ENCODE measurements at regions not wholly inside any gene's neighbourhood (a gene's known extent, or its start where the extent isn't known, plus 50 kb on each side); places are given as distances from the start of the nearest gene placed in this dataset.

DNA sequence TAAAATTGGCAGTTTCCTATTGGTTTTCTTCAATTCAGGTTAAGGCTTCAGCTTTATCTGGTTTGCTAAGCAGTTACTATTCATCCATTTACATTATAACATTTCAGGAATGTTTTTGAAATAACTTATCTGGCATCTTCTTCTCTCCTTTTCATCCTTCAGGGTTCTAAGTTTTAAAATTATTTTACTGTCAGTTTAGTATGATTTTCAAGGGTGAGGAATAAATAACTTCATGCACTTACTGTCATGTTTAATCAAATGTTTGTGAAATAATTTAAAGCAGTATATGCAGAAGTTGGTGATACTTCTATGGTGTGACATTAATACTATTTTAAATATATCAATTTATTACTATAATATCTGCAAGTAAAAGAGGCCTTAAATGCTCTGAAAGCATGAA is 338.1 kb upstream of the MMS22L start:
- no peak for DNase-seq

DNA sequence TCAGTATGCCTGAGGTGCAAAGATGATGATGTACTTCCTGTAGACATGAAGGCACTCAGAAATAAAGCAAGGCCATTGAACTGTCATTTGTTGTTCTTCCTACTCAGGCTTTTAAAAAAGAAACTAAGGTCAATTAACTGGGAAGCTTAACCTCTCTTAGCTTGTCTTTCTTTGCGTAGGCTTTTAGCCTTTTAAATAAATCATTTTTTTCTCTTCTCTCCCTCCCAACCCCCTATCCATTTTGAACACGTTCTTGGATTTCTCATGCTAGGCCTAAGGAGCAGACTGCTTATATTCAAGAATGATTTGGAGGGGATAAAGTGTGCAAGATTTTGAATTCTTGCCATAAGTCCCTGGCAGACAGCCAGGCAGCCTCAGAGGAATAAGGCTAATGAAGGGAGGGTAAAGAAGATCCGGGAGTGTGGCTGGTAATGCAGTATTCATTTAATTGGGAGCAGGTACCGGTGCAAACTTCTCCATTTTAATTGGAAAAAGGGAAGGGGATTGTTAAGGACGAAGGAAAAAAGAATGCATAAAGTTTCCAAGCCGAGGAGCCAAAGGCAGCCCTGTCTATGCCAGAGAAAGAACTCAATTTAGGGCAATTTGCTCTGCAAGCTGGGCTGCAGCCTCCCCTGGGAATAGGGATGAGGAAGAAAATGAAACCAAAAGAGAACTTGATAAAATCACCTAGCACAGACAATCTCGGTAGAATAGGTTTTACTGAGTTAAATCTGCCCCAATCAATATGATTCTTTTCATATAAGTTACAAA is 343.8 kb upstream of the MMS22L start:
- DNase-seq: peak; percentile 58

DNA sequence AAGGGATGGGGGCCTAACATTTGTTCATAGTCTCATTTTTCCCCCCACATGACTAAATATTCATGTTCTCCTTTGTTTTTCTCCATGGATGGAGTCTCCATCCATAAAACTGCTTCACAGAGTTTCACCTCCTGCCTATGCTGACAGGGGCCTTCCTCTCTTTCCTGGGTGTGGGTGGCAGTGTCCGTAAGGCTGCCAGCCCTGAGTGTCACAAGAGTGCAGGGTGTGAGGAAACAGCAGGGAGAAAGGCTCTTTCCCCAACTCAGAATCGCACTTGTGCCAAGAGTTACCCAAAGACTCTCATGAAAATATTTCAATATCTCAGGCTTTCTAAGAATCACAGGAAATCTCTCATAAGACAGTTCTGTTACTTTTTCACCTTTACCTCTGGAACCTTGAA is 346.2 kb upstream of the MMS22L start:
- no peak for DNase-seq

DNA sequence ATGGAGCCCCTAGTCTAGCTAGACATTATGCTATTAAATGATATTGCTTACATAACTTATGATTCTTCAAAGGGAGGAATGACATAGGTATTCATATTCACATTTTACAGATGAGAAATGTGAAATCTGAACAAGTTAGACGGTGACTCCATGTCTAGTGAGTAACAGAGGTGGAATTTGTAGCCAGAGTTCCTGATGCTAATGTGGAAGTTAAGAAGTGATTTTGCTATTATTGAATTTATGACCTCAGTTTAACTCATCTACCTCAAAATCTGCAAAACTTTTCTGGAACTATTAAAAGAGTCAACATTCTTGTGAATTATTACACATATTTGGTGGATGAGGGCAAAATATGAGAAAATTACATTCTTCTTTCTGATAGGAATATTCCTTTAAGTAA is 347.6 kb upstream of the MMS22L start:
- DNase-seq: no peak

DNA sequence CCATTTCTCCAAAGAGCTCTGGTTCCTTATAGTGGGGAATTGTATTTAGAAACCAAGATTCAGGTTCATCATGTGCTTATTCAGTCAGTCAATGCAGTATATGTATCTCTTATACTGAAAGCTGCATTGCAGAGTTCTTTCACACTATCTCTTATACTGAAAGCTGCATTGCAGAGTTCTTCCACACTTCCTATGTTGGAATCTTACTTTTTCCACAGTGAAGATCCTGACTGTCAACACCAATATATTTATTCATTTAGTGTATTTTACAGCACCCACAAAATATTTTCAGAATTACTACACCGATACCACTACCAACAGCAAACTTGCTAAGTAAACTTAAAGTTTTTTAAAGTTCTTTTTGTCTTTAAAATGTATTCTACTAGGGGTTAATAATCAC is 349.3 kb upstream of the MMS22L start:
- no peak for DNase-seq

DNA sequence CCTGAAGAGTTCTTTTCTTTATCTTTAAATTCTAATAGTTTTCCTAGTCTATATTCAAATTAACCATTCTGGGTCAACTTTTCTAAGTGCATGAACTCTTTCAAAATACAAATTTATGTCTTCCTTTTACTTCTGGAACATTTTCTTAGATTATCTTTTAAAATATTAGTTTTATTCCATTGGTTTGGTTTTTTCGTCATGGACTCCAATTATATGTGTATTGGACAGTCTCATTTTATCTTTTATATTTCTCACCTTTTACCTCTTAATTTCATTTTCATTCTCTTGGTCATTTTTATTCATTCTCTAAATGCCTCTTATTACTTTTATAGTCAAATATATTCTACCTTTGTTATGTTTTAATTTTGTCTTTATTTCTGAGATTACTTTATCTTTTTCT is 356.7 kb upstream of the MMS22L start:
- no peak for DNase-seq

DNA sequence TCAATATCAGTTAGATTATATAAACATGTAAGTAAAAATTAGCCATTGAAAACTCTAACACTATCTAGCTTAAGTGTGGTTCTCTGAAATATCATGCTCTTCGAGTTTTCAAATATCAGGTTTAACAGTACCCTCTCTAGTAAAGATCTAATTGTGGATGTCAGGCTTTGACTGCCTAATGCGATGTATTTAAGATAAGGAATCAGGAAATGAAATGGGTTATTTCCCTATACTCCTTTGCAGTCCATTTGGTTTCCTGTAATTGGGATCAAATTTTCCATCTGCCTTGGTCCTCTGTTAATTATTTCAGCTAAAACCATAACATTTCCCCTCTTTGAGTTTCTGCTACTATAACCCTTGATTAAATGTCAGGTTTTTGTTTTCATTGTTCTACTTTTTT is 361.3 kb upstream of the MMS22L start:
- no peak for DNase-seq

DNA sequence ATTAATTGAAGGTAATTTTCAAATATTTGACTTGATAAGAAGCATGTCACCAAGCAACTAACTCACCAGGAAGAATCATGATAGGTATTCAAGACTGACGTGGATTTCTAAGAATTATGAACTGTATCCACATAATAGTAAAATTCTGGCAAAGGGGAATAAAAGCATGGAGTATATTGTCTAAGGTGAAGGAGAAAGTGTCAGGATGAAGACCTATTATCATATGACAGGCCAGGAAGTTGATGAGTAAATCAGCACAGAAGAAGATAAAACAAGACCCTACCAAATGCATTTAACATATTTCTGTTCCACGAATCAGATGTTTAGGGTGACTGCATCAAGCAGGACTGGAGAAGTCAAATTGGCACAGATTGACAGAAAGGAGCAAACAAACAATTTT is 362.7 kb upstream of the MMS22L start:
- no peak for DNase-seq

DNA sequence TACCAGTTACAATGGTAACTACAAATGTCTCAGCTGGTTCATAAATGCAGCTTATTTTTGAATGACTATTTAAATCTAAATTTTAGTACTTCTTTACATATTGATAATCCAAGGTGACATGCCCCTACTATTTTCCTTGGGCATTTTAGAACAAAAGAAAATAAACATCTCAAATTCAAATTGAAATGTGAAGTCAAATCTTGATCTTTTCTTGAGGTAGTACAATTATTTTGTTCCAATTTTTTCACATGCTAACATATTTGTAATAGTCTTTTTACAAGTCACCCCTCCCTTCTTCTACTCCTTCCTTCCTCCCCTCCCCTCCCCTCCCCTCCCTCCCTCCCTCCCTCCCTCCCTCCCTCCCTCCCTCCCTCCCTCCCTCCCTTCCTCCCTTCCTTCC is 370.1 kb upstream of the MMS22L start:
- no peak for DNase-seq

DNA sequence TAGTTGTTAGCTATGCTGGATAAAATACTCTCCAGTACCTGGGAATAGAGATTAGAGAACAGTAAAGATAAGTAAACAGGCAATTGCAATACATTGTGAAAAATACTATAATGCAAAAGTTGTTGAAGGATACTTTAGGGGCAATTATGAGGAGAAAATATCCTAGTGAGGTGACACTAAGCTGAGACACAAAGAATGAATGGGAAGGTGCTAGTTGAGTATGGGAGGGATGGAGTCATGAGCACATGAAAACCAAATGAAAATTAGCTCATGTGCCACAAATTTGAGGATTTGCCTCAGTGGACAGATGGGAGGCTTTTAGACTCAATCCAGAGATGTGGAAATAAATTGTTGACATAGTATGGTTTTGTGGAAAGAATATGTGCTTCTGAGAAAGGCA is 370.5 kb upstream of the MMS22L start:
- no peak for DNase-seq

DNA sequence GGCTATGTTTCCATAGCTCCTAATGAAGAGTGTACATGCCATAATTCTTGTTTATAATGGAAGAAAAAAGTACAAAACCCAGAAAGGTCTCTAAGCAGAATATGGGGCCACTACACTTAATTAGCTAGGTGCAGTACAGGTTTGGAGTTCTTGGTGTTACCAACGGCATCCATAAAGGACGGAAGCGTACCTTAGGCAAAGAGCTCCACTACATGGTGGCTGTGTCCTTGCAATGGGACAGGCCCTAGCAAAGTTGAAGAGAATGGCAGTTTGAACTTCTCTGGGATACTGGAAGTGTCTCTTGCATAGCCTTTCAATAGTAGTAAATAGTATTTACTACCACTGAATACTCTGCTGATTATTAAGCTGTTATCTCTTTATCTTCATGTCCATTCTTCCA is 371.7 kb upstream of the MMS22L start:
- no peak for DNase-seq

DNA sequence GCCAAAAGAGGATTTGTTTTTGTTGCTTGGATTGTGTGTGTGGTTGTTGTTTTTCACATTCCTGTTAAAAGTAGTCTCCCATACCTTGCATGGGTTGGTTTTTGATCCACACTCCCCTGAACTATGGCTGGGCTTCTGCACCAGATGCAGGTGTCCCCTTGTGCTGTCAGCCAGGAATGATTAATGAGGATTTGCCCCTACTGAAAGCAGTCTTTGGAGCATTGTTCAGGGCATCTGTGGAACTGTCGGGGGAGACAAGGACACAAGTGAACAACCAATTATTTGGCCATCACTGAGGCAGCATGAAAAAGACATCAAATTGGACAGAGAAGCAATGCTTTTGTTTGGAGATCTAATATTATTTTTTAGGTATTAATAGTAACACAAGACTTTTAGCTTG is 373.2 kb upstream of the MMS22L start:
- no peak for DNase-seq

DNA sequence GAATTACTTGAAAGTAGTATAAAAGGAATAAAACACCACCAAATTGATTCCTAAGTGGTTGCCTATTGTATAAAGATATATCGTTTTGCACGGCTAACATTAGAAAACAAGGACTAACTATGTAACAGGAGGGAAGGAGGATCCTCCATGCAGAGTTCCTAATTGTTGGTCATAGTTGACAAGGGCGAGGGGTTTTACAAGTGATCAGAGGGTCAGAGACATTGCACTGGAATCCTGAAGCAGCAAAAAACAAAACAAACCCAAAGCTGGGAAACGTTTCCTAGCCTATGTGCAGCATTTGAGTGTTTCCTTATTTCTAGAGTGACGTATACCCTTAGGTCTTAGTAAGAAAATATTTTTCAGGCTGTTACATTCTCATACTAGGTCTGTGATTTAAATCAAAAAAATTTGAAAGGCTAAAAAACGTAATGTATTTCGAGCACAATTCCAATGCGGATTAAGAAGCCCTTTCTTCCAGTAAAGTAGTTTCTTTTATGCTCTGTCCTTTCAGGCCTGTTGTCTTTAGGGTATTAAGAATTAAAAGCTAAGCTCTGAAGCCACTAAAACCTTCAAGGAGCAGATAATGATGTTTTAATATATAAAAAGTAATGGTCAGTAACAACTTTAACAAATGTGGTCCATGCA is 373.8 kb upstream of the MMS22L start:
- DNase-seq: no peak

DNA sequence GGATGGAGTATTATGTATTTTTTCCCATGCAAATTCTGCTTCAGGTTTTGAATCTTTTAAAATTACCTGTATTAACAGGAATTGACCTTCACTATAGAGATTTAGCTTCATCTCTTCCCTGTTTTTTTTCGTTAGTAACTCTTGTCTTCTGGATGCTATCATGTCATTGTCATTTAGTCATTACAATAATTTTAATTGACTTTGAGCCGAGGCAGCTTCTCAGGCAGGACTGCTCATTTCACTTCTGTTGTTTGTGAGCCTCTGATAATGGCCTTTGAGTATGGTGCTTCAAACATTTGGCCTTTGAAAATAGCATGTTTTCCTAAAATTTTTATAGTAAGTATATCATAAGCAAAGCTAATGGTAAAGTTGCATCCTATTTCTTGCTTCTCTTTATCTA is 375.1 kb upstream of the MMS22L start:
- DNase-seq: no peak

DNA sequence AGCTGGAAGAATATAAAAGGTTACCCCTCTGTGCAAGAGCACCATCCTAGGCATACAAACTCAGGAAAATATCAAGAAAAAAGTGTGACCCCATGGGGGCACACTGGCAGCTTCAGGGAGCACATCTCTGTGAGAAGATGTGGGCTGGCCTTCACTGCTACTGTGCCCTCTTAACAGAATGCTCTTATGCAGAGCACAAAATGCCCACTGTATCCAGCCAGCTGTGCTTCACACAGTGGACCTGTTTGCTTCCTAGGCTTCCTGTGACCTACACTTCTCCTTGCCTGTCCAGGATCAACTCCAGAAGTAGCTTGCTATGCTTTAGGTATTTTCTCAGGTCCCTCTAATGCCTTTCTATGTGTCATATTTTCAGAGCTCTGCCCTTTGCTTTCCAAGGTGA is 380.2 kb upstream of the MMS22L start:
- DNase-seq: no peak

DNA sequence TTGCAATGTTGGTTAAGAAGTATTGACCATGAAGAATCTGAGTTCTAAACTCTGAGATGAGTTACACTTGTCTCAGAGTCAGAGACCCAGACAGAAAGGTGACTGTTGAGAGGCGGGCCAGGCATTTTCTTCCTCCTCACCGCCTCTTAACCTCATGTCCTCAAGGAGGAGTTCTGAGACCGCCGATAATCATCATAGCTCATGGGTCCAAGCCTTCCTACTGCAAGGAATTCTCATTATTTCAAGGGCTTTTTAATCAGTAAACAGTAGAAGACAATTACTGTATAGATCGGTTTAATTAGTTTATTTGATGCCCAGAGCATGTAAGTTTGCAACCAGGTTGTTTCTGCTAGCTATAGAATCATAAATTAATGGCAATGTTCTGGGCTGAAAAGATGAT is 382.4 kb upstream of the MMS22L start:
- DNase-seq: no peak

DNA sequence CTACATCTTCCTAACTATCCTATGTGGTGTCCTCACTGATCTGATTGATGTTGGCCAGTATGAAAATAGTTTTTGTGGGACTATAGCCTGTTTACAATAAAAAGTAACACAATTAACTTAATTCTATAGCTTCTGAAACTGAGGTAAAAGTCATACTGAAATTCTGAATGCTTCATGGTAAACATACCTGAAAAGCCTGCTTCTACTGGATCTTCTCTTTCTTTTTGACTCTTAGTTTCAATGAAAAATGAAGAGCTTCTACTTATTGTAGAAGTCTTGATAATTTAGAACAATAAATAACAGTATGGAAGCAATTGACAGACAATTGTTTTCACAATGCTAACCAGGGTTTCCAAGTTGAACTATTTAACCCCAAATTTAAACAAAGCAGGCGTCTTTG is 383.9 kb upstream of the MMS22L start:
- no peak for DNase-seq

DNA sequence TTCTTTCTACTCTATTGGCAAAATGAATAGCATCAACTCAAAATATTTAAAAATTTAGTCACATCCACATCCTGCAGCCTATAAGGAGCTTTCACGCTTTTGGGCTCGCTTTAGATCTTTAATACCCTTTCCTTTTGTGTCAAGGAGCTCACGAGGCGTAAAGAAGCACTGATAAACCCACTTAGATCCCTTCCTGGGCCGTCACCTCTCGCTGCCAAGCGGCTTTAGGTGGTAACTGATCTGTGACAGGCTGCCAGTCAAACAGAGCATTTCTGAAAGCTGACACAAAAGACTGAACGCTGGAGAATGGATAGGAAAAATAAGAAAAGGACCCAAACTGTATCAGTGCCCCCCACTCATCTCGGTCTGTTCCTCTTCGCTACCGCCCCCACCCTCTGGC is 385.7 kb upstream of the MMS22L start:
- peak; percentile 68 for DNase-seq

DNA sequence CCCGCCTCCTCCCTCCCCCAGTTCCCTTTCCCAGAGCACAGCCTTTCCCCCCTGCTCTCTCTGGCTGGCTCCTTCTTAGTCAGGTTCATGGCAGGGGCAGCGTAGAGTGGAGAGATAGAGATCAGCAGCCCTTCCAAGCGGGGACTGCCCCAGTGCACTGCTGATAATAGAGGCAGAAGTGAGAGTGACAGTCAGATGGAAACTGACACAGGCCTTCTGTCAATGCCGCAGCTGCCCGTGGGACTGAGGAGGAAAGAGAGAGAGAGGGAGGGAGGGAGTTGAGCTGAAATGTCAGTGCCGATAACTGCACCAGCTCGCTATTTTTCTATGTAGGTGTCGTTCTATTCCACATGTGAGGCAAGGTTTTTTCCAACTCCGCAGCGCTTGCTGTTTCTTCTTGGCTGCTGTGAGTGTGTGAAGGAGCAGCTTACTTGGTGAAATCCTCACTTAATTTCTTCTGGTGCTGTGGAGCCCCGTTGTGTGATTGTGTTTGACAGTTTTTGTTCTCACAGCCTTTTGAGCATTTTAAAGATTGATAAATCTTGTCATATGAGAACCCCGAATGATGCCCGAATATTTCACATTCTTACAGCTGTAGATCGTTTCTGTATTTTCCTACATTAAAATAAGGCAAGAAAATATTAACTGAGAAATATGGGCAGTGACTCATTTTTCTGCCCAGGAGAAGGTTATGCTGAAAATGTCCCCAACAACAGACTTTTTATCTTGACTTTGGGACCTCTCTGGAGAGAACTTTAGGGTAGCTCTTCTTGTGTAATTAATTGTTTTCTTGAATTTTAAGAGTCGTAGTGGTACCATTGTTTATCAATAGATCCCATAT is 386.4 kb upstream of the MMS22L start:
- DNase-seq: no peak

DNA sequence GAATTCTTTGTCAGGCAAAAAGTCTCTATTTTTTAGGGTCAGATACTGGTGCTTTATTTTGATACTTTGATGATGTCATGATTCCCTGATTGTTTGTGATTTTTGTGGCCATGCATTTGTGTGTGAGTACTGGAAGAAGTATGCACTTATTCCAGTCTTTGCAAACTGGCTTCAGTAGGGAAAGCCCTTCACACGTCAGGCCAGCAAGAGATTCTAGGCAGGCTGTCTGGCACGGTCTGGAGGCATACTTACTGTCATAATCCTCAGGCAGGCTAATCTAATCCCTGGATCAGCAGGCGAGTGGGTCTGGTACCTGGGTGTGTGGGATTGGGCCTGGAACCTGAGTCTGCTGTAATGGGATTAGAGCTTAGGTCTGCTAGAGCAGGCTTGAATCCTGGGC is 391.8 kb upstream of the MMS22L start:
- no peak for DNase-seq

DNA sequence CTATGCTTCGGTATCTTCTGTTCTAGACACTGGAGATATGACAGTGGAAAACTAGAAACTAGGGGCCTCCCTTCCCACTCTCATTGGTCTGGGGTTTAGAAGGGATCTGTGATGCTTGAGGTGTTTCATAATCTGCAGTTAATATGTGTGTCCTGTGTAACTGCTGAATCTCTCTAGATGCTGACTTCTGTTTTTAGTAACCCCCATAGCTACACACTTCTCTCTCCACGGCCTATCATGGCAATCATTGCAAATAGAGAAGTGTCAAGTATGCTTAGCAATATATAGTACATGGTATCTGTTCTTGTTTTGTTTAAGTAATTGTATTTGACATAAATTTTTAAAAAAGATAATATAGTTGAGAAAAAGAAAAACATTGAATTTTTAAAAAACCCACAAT is 394.6 kb upstream of the MMS22L start:
- DNase-seq: no peak

DNA sequence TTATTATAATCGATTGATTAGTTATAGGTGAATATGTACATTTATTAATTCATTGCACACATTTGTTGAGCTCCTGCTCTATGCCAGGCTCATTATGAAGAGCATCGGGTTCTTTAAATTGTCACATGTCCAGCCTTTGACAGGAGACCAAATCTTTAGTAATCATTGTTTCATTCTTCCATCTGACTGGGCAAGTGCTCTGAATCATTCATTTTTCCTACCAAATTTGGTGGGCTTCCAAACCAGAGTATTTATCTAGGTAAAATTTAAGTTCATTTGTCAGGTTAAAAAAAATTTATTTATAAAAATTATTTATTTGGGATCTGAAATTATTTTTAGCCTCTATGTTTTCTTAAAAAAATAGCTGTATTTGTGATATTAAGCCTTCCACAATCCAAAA is 404.9 kb upstream of the MMS22L start:
- peak; percentile 70 for DNase-seq

DNA sequence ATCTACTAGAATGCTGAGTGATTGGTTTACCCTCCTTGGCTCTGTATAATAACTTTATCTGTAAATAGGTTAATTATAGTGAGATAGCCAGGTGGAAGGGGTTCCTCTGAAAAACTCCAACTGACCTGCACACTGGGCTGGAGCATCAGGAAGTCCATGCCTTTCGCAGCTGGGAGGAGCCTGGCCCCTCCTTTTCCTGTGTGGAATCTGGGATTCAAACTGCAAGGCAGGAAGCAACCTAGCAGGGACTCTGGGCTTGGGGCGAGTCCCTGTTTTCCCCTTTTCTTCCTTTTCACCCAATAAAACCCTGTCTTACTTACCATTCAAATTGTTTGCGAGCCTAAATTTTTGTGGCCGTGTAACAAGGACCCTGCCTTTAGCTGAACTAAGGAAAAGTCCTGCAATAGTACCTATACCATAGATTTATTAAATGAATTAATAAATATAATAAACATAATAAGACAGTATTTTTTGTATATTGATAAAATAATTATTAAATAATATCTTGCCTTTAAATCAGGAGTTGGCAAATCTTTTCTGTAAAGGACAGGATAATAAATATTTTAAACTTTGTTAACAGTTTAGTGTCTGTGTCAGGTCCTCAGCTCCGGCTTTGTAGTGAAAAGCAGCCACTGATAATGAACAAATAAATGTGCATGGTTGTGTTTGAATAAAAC is 406.2 kb upstream of the MMS22L start:
- DNase-seq: no peak

DNA sequence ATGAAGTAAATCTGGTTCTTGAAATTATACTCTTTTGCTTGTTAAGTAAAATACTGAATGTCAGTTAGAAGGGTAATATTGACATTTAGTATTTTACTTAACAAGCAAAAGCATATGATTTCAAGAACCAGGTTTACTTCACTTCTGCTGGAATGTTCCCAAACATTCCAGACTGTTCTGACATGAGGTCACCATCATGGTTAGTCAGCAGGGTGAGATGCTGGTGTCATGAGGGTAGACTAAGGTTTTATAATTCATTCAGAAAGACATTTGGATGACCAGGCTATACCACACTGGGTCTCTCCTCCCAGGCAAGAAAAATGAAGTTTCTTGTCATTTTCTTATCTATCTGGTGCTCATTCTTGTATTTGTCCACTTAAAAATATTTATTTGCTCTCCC is 414.4 kb upstream of the MMS22L start:
- DNase-seq: no peak
